Endothelial cell of umbilical vein (primary cell): ENCODE measurements at regions not wholly inside any gene's neighbourhood (a gene's known extent, or its start where the extent isn't known, plus 50 kb on each side); places are given as distances from the start of the nearest gene placed in this dataset.

Source experiments
- BruUV-seq: library from RNA; stranded (reverse); fragments of 400-500 nt; replicated peaks from 2 replicates; lab custom pipeline; 2021; lab: Mats Ljungman, UMichigan
- CTCF ChIA-PET: fragments of 300-600, 350-600 bp; sonication (Branson Sonifier 250); formaldehyde crosslinking; loops from one replicate; lab custom pipeline; 2021; ENCODE audit warnings: antibody characterized with exemption, inconsistent platforms; lab: Charles Lee
- POLR2A ChIA-PET: fragments of 300-600, 350-600 bp; sonication (Branson Sonifier 250); formaldehyde crosslinking; loops from one replicate; lab custom pipeline; 2021; ENCODE audit warnings: antibody characterized with exemption, inconsistent platforms; lab: Charles Lee
- DNase-seq: peaks from one replicate; pipeline ENCODE4 v3.0.0-alpha.2; 2011; ENCODE audit warnings: low read depth, low spot score
- FAIRE-seq: peaks from 2 replicates; lab custom pipeline; 2011; peaks lifted over from hg19 to GRCh38; lab: Jason Lieb, UNC
- H2AFZ ChIP-seq: 2 replicates; pipeline ENCODE4 v1.6.0; 2012; ENCODE audit warnings: low read depth, low read length, control low read depth, inconsistent platforms
- H3K27ac ChIP-seq: 2 replicates; pipeline ENCODE4 v1.5.1; 2011; ENCODE audit warnings: low read depth, mild to moderate bottlenecking, control low read depth, low read length, moderate library complexity; ENCODE audit not compliant: insufficient read depth
- H3K27me3 ChIP-seq, 2 experiments: 2 replicates each; pipeline versions ENCODE4 v1.6.0 to v1.6.1; 2011; ENCODE audit warnings: low read length in 2 of 2, mixed read lengths in 1 of 2; ENCODE audit not compliant: control insufficient read depth in 2 of 2, insufficient read depth in 2 of 2
- H3K36me3 ChIP-seq, 2 experiments: 2 replicates in 1 of 2; 3 replicates in 1 of 2; pipeline ENCODE4 v1.5.1; 2011; ENCODE audit warnings: low read length in 2 of 2, mild to moderate bottlenecking in 1 of 2, moderate library complexity in 1 of 2; ENCODE audit not compliant: control insufficient read depth in 2 of 2, insufficient read depth in 2 of 2; ENCODE audit errors: extremely low read depth in 1 of 2
- H3K4me1 ChIP-seq: 3 replicates; pipeline ENCODE4 v1.5.1; 2011; ENCODE audit warnings: mild to moderate bottlenecking, low read length; ENCODE audit not compliant: control insufficient read depth, insufficient read depth; ENCODE audit errors: extremely low read depth
- H3K4me2 ChIP-seq: 2 replicates; pipeline ENCODE4 v1.6.1; 2011; ENCODE audit warnings: low read length, control low read depth, mixed read lengths; ENCODE audit not compliant: insufficient read depth
- H3K4me3 ChIP-seq, 3 experiments: fragments of 200-600 bp in 1 of 3; sonication (generic), shearing (Covaris generic) in 1 of 3; replicated peaks in 1 of 3; 2 replicates each; pipeline ENCODE4 v1.5.1; 2011 to 2016; ENCODE audit warnings: control low read depth in 3 of 3, low read length in 3 of 3, mild to moderate bottlenecking in 2 of 3, inconsistent platforms in 1 of 3, low read depth in 1 of 3, moderate library complexity in 1 of 3; ENCODE audit not compliant: insufficient read depth in 1 of 3
- H3K79me2 ChIP-seq: 2 replicates; pipeline ENCODE4 v1.6.0; 2012; ENCODE audit warnings: low read length, inconsistent platforms; ENCODE audit not compliant: control insufficient read depth, insufficient read depth
- H3K9ac ChIP-seq: replicated peaks from 2 replicates; pipeline ENCODE3; 2011; ENCODE audit warnings: low read length, control low read depth; ENCODE audit not compliant: insufficient read depth; ENCODE audit errors: extremely low read depth
- H3K9me1 ChIP-seq: replicated peaks from 3 replicates; pipeline ENCODE4 v1.6.0; 2011; ENCODE audit warnings: mild to moderate bottlenecking, low read length; ENCODE audit not compliant: control insufficient read depth, insufficient read depth; ENCODE audit errors: extremely low read depth
- H3K9me3 ChIP-seq: replicated peaks from 2 replicates; pipeline ENCODE4 v1.5.1; 2012; ENCODE audit warnings: low read length, inconsistent platforms; ENCODE audit not compliant: control insufficient read depth, insufficient read depth
- H4K20me1 ChIP-seq: replicated peaks from 2 replicates; pipeline ENCODE3; 2011; ENCODE audit warnings: mild to moderate bottlenecking, low read length; ENCODE audit not compliant: control insufficient read depth, insufficient read depth; ENCODE audit errors: extremely low read depth
- EZH2 ChIP-seq: IDR thresholded peaks from 2 replicates; pipeline ENCODE4 v1.6.1; 2012; ENCODE audit warnings: borderline replicate concordance, low read depth, mild to moderate bottlenecking, moderate library complexity, low read length, inconsistent platforms; ENCODE audit not compliant: severe bottlenecking
- FOS ChIP-seq: IDR thresholded peaks from 2 replicates; pipeline ENCODE4 v1.6.1; 2011; ENCODE audit warnings: mild to moderate bottlenecking, low read length, moderate library complexity, borderline replicate concordance; ENCODE audit not compliant: insufficient read depth
- GATA2 ChIP-seq: IDR thresholded peaks from 2 replicates; pipeline ENCODE4 v1.7.0; 2011; ENCODE audit warnings: low read depth, mild to moderate bottlenecking, moderate library complexity, mixed read lengths, low read length; ENCODE audit not compliant: insufficient read length, insufficient read depth
- JUN ChIP-seq: IDR thresholded peaks from 2 replicates; pipeline ENCODE4 v1.6.1; 2011; ENCODE audit warnings: borderline replicate concordance, low read depth; ENCODE audit not compliant: insufficient read length, insufficient read depth
- MYC ChIP-seq: IDR thresholded peaks from one replicate; pipeline ENCODE4 v1.6.1; 2011; ENCODE audit warnings: mild to moderate bottlenecking, low read depth, low read length
- POLR2A ChIP-seq: IDR thresholded peaks from 2 replicates; pipeline ENCODE4 v1.6.1; 2012; ENCODE audit warnings: low read depth, mild to moderate bottlenecking, control low read depth, low read length
- POLR2AphosphoS5 ChIP-seq: IDR thresholded peaks from 2 replicates; pipeline ENCODE4 v1.6.1; 2012; ENCODE audit warnings: low read depth, mild to moderate bottlenecking, control low read depth, low read length, moderate library complexity; ENCODE audit not compliant: insufficient read depth
- dilution Hi-C: fragments of 300-500 bp; cut with MboI; formaldehyde crosslinking; loops from one replicate; pipeline ENCODE4 v1.15.0; 2019; ENCODE audit warnings: low sequenced_read_pairs; ENCODE audit not compliant: extremely low pct_ligation_motif_present
- intact Hi-C: fragments of 100-400 bp; cut with micrococcal nuclease; formaldehyde crosslinking; loops from one replicate; pipeline ENCODE4 v1.10.0; 2022
- TF ChIP-seq, protein P1 (sequence below): IDR thresholded peaks from 2 replicates; pipeline ENCODE4 v1.6.1; 2011; ENCODE audit not compliant: insufficient read depth, insufficient read length
- TF ChIP-seq, protein P2 (sequence below), 2 donors: IDR thresholded peaks; 1 replicate in 1 of 2; 2 replicates in 1 of 2; pipeline ENCODE4 v1.5.1; 2011; ENCODE audit warnings: low read length in 2 of 2, mild to moderate bottlenecking in 2 of 2, moderate library complexity in 2 of 2, control low read depth in 1 of 2, inconsistent platforms in 1 of 2, low read depth in 1 of 2; ENCODE audit not compliant: insufficient read depth in 1 of 2; ENCODE audit errors: extremely low read depth in 1 of 2

DNA sequence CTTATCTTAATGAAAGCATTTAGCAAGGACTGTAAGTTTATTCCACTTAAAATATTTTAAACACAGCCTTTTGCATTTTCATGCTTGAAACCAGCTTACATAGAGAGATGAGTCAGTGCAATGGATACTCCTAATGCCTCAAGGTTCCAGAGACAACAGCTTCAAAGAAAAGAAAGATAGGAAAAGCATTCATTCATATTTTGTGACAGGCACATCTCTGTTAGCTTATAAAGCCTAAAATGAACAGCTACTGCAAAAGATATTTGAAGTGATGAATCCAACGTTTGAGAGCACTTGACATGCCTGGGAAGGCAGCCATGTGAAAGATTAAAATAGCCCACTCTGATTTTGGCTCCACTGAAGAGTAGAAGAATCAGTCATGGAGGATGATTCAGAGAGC, 814.5 kb downstream of the RPS29 start:
- Histone ChIP-seq H3K9ac (no peak overlapping the region), H3K79me2 (no peaks in the 10 kb centered on the region), H3K4me3 (no peak overlapping the region), H3K27ac (no peak overlapping the region), H4K20me1 (no peaks in the 10 kb centered on the region), H3K4me2 (no peak overlapping the region), H3K36me3 (no peaks in the 10 kb centered on the region), H2AFZ (no peak overlapping the region), H3K27me3 (no peaks in the 10 kb centered on the region), H3K9me3 (no peaks in the 10 kb centered on the region), H3K4me1 (no peaks in the 10 kb centered on the region), H3K9me1 (no peaks in the 10 kb centered on the region)
- FAIRE-seq (no peak), DNase-seq (no peak)
- dilution Hi-C loops (no loop called here), intact Hi-C loops (no loop called here)
- ChIA-PET CTCF (no interaction called here), POLR2A (no interaction called here)
- no peak for TF ChIP-seq GATA2
- TF ChIP-seq POLR2AphosphoS5, result no peak
- TF ChIP-seq, protein P1, sequence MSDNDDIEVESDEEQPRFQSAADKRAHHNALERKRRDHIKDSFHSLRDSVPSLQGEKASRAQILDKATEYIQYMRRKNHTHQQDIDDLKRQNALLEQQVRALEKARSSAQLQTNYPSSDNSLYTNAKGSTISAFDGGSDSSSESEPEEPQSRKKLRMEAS, result no peak
- no peak for TF ChIP-seq MYC
- no peak for TF ChIP-seq EZH2
- no peak for TF ChIP-seq POLR2A
- TF ChIP-seq, protein P2, sequence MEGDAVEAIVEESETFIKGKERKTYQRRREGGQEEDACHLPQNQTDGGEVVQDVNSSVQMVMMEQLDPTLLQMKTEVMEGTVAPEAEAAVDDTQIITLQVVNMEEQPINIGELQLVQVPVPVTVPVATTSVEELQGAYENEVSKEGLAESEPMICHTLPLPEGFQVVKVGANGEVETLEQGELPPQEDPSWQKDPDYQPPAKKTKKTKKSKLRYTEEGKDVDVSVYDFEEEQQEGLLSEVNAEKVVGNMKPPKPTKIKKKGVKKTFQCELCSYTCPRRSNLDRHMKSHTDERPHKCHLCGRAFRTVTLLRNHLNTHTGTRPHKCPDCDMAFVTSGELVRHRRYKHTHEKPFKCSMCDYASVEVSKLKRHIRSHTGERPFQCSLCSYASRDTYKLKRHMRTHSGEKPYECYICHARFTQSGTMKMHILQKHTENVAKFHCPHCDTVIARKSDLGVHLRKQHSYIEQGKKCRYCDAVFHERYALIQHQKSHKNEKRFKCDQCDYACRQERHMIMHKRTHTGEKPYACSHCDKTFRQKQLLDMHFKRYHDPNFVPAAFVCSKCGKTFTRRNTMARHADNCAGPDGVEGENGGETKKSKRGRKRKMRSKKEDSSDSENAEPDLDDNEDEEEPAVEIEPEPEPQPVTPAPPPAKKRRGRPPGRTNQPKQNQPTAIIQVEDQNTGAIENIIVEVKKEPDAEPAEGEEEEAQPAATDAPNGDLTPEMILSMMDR (IDR thresholded peaks at IDR 0.05; ENCODE audit: extremely low read depth in 1 of 2, insufficient read depth in 1 of 2, low read depth in 1 of 2, low read length in 2 of 2), result no peak
- no peak for TF ChIP-seq JUN
- TF ChIP-seq FOS, result no peak
- BruUV-seq, result no TSS peak
